Colonic mucosa (tissue), 4 donors: ENCODE measurements at regions not wholly inside any gene's neighbourhood (a gene's known extent, or its start where the extent isn't known, plus 50 kb on each side); places are given as distances from the start of the nearest gene placed in this dataset.

Source experiments
- DNase-seq: peaks from one replicate; pipeline ENCODE4 v3.0.0-alpha.2; 2020
- H3K27ac ChIP-seq: fragments of 200-600 bp; one replicate; pipeline ENCODE4 v1.8.0; 2021
- H3K27me3 ChIP-seq: fragments of 200-600 bp; one replicate; pipeline ENCODE4 v1.8.0; 2021
- H3K36me3 ChIP-seq: fragments of 200-600 bp; one replicate; pipeline ENCODE4 v1.8.0; 2021
- H3K4me1 ChIP-seq: fragments of 200-600 bp; one replicate; pipeline ENCODE4 v1.8.0; 2021; ENCODE audit warnings: mild to moderate bottlenecking
- H3K4me3 ChIP-seq: fragments of 200-600 bp; one replicate; pipeline ENCODE4 v1.8.0; 2021
- H3K9ac ChIP-seq, 2 donors: one replicate each; pipeline ENCODE4 v1.7.0; 2013; ENCODE audit warnings: control low read depth in 2 of 2, low read depth in 2 of 2, low read length in 2 of 2
- H3K9me3 ChIP-seq: fragments of 200-600 bp; one replicate; pipeline ENCODE4 v1.8.0; 2021
- intact Hi-C: fragments of 100-400 bp; cut with DNase I; formaldehyde crosslinking; loops from one replicate; pipeline ENCODE4 v1.14.1; 2022
- TF ChIP-seq, protein P1 (sequence below): fragments of 200-600 bp; IDR thresholded peaks from one replicate; pipeline ENCODE4 v1.8.0; 2022; ENCODE audit warnings: antibody characterized with exemption, mild to moderate bottlenecking
- donor health status: healthy.
- donor health status: DM: no; HTN: no; CAD: no.
- donor health status: DM: no; HTN: no; CAD: no.

DNA sequence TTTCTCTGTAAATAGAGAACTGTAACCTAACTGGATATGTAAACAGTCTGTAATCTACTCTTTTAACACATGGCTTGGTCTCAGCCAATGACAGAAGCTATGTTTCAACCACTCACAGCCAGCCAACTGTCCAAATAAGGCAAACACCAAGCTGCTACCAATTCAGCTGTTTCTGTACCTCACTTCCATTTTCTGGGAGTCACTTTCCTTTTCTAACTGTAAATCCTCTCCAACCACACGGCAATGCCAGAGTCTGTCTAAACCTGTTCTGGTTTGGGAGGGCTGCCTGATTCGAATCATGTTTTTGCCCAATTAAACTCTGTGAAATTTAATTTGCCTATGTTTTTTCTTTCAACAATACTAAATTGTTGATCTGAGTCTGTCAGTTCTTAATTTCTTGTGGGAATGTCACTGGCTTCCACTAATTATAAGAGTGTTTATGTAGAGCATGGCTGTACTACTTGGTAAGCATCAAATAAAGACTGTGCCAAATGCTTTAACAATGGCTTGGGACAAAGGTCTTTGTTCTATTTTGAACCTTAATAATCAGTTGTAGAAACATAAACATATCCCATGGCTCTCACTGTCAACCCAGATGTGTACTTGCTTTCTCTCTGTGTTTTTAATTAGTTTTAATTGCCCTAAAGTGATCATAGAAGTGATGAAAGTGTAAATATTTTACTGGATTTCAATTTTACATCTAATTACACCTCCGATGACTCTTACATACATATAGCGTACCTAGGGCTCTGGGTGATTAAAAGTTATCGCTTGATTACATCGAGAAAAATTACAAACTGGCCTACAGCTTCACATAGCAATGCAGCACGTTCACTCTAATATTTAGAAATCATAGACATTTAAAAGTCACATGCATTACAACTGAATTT is 1144.6 kb upstream of the TMPRSS15 start:
- intact Hi-C loops = no loop called here
- Histone ChIP-seq H3K27me3 (no peaks in the 10 kb centered on the region), H3K27ac (no peak overlapping the region), H3K36me3 (no peaks in the 10 kb centered on the region), H3K9me3 (no peaks in the 10 kb centered on the region), H3K4me1 (no peaks in the 10 kb centered on the region), H3K9ac (no peak overlapping the region), H3K4me3 (no peak overlapping the region)
- no peak for DNase-seq
- TF ChIP-seq, protein P1, sequence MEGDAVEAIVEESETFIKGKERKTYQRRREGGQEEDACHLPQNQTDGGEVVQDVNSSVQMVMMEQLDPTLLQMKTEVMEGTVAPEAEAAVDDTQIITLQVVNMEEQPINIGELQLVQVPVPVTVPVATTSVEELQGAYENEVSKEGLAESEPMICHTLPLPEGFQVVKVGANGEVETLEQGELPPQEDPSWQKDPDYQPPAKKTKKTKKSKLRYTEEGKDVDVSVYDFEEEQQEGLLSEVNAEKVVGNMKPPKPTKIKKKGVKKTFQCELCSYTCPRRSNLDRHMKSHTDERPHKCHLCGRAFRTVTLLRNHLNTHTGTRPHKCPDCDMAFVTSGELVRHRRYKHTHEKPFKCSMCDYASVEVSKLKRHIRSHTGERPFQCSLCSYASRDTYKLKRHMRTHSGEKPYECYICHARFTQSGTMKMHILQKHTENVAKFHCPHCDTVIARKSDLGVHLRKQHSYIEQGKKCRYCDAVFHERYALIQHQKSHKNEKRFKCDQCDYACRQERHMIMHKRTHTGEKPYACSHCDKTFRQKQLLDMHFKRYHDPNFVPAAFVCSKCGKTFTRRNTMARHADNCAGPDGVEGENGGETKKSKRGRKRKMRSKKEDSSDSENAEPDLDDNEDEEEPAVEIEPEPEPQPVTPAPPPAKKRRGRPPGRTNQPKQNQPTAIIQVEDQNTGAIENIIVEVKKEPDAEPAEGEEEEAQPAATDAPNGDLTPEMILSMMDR = no peak

DNA sequence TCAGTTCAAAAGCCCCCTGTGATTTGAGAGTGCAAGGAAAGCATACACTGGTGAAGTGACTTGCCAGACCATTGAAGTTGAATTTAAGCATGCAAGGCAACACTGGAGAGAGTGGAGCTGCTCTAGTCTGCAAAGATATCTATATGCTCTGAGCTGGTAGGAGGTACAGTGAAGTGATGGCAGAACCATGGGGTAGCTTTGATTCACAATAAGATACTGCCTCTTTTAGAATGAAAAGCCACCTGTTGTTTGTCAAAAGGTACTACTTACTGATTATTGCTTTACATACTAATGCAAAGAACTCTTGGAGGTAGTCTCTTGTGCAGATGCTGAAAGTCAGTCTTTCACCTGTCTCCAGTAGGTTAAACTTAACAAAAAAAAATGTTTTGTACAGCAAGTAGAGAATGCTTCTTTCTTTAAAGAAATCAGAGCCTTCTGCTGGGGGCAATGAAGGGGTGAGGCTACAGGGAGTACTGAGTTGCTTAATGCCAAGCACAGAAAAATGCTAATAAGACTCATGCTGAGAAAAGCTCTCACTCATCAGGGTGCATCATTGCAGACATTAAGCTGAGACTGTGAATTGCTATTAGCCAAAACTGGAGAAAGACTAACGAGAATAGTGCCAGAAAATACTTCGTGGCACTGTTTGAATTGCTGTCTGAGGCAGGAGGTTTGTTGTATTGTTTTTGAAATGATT is 1150.5 kb upstream of the TMPRSS15 start:
- Histone ChIP-seq H3K9ac (no peak overlapping the region), H3K36me3 (no peaks in the 10 kb centered on the region), H3K27me3 (no peaks in the 10 kb centered on the region), H3K27ac (no peak overlapping the region), H3K4me1 (no peaks in the 10 kb centered on the region), H3K9me3 (no peaks in the 10 kb centered on the region), H3K4me3 (no peak overlapping the region)
- intact Hi-C loops = no loop called here
- TF ChIP-seq, protein P1 = no peak
- no peak for DNase-seq

DNA sequence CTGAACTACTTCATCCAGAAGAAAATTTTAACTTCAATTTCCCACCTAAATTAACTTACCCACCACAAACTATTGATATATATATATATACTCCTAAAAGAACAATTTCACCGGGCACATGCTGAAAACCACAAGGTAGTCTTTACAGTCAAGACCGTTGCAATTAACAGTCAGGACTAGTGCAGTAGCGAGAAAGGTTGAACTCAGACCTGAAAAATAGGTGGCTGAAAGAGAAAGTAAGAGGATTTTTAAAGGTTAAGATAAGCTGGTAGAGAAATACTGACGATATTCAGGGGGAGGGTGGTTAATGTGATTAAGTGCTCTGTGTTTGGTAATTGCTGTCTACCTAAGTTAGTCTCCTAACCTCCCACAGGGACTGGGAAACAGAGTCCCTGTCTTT is 1153.5 kb upstream of the TMPRSS15 start:
- no peaks in the 10 kb centered on the region for H3K4me1 ChIP-seq
- H3K27me3 ChIP-seq = no peaks in the 10 kb centered on the region
- H3K4me3 ChIP-seq = no peak overlapping the region
- DNase-seq = no peak
- H3K27ac ChIP-seq = no peak overlapping the region
- intact Hi-C loops = no loop called here
- no peaks in the 10 kb centered on the region for H3K36me3 ChIP-seq
- H3K9me3 ChIP-seq = no peaks in the 10 kb centered on the region
- H3K9ac ChIP-seq = no peak overlapping the region
- TF ChIP-seq, protein P1 = no peak

DNA sequence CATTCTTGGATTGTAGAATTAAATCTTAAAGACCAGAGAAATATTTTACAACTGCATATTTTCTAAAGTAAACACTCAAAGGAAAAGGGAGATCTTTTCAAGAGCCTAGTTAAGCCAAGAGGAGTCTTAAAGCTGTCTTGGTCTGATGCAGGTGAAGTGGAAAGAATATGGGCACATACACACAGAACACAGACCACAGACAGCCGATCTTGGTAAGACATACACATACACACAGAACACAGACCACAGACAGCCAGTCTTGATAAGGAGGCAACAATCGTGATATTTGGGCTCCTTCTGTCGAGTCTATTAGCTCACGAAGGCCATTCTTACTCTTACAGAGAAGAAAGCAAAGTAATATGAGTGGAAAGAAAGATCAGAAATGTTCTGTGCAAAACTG is 1153.9 kb upstream of the TMPRSS15 start:
- TF ChIP-seq, protein P1 = no peak
- no peak for DNase-seq

DNA sequence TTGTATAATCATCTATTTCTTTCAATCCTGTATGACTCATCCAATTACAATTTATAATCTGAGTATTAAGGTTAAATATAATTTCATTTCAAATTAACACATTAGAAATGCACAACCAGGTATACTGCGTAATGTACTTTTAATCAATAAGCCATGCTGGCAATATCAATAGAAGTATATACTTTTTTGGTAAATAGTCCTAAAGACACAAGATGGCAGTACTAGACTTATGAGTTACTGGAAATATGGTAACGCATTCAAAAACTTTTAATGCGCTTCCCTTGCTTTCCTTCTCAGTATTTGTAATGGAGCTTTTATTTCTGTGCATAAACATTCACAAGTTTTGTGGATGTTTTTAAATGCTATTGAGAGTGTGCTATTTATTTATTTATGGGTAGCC is 1162.0 kb upstream of the TMPRSS15 start:
- Histone ChIP-seq H3K27ac (no peak overlapping the region), H3K9ac (no peak overlapping the region), H3K4me1 (no peaks in the 10 kb centered on the region), H3K4me3 (no peak overlapping the region), H3K27me3 (no peaks in the 10 kb centered on the region), H3K36me3 (no peaks in the 10 kb centered on the region), H3K9me3 (no peaks in the 10 kb centered on the region)
- intact Hi-C loops = no loop called here
- TF ChIP-seq, protein P1 = no peak
- DNase-seq = no peak

More for the DNA sequence above, 1153.9 kb upstream of the TMPRSS15 start:
- Histone ChIP-seq H3K9ac (no peak overlapping the region), H3K4me3 (no peak overlapping the region), H3K36me3 (no peaks in the 10 kb centered on the region), H3K9me3 (no peaks in the 10 kb centered on the region), H3K27ac (no peak overlapping the region), H3K4me1 (no peaks in the 10 kb centered on the region), H3K27me3 (no peaks in the 10 kb centered on the region)
- intact Hi-C loops = no loop called here
